ENCODE measurements at regions not wholly inside any gene's neighbourhood (a gene's known extent, or its start where the extent isn't known, plus 50 kb on each side); places are given as distances from the start of the nearest gene placed in this dataset.

DNA sequence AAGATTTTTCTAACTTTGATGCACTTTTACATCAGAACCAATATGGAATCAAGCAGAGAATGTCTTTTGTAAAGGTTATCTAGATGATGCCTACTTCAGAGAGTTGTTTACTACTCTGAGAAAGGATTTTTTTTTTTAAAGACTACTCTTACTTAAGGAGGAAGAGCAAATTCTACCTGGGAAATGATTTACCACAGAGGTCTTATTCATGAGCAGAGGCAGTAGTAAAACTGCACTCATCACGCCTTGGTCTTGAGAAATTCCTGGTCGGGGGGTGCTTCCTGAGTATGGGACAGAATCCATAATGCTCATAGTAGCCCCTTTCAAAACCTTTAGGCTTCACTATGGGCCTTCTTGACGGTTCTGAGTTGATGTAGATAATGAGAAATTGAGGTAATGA lies 241.8 kb upstream of the PREP start:
- no peak for TF ChIP-seq SP1 (IDR thresholded peaks at IDR 0.05)
- TF ChIP-seq, protein P1, sequence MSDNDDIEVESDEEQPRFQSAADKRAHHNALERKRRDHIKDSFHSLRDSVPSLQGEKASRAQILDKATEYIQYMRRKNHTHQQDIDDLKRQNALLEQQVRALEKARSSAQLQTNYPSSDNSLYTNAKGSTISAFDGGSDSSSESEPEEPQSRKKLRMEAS (IDR thresholded peaks at IDR 0.05): no peak
- TF ChIP-seq, protein P2, sequence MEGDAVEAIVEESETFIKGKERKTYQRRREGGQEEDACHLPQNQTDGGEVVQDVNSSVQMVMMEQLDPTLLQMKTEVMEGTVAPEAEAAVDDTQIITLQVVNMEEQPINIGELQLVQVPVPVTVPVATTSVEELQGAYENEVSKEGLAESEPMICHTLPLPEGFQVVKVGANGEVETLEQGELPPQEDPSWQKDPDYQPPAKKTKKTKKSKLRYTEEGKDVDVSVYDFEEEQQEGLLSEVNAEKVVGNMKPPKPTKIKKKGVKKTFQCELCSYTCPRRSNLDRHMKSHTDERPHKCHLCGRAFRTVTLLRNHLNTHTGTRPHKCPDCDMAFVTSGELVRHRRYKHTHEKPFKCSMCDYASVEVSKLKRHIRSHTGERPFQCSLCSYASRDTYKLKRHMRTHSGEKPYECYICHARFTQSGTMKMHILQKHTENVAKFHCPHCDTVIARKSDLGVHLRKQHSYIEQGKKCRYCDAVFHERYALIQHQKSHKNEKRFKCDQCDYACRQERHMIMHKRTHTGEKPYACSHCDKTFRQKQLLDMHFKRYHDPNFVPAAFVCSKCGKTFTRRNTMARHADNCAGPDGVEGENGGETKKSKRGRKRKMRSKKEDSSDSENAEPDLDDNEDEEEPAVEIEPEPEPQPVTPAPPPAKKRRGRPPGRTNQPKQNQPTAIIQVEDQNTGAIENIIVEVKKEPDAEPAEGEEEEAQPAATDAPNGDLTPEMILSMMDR (IDR thresholded peaks at IDR 0.05; ENCODE audit: low read depth, low read length, missing input control): no peak
- no peak for TF ChIP-seq RAD21 (IDR thresholded peaks at IDR 0.05)
- TF ChIP-seq YY1 (IDR thresholded peaks at IDR 0.05): no peak
- TF ChIP-seq GABPA (IDR thresholded peaks at IDR 0.05 in 1 of 2, conservative IDR thresholded peaks at IDR 0.05 in 1 of 2): no peak
- TF ChIP-seq, protein P3, sequence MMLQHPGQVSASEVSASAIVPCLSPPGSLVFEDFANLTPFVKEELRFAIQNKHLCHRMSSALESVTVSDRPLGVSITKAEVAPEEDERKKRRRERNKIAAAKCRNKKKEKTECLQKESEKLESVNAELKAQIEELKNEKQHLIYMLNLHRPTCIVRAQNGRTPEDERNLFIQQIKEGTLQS (IDR thresholded peaks at IDR 0.05): no peak
- TF ChIP-seq, protein P4, sequence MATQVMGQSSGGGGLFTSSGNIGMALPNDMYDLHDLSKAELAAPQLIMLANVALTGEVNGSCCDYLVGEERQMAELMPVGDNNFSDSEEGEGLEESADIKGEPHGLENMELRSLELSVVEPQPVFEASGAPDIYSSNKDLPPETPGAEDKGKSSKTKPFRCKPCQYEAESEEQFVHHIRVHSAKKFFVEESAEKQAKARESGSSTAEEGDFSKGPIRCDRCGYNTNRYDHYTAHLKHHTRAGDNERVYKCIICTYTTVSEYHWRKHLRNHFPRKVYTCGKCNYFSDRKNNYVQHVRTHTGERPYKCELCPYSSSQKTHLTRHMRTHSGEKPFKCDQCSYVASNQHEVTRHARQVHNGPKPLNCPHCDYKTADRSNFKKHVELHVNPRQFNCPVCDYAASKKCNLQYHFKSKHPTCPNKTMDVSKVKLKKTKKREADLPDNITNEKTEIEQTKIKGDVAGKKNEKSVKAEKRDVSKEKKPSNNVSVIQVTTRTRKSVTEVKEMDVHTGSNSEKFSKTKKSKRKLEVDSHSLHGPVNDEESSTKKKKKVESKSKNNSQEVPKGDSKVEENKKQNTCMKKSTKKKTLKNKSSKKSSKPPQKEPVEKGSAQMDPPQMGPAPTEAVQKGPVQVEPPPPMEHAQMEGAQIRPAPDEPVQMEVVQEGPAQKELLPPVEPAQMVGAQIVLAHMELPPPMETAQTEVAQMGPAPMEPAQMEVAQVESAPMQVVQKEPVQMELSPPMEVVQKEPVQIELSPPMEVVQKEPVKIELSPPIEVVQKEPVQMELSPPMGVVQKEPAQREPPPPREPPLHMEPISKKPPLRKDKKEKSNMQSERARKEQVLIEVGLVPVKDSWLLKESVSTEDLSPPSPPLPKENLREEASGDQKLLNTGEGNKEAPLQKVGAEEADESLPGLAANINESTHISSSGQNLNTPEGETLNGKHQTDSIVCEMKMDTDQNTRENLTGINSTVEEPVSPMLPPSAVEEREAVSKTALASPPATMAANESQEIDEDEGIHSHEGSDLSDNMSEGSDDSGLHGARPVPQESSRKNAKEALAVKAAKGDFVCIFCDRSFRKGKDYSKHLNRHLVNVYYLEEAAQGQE (IDR thresholded peaks at IDR 0.05): no peak
- TF ChIP-seq EGR1 (IDR thresholded peaks at IDR 0.05; ENCODE audit: low read depth in 2 of 2): no peak
- TF ChIP-seq NR2F2 (IDR thresholded peaks at IDR 0.05): no peak
- TF ChIP-seq TAF1 (conservative IDR thresholded peaks at IDR 0.05): no peak
